Astrocyte (in vitro differentiated cells and primary cell): ENCODE measurements at regions not wholly inside any gene's neighbourhood (a gene's known extent, or its start where the extent isn't known, plus 50 kb on each side); places are given as distances from the start of the nearest gene placed in this dataset.

Experiments
- DNase-seq: peaks from one replicate; pipeline ENCODE4 v3.0.0-alpha.2; 2010; ENCODE audit warnings: low read depth
- FAIRE-seq: peaks from 2 replicates; lab custom pipeline; 2011; peaks lifted over from hg19 to GRCh38; lab: Jason Lieb, UNC
- H2AFZ ChIP-seq: 2 replicates; pipeline ENCODE4 v1.6.0; 2012; ENCODE audit warnings: low read depth, low read length, inconsistent platforms
- H3K27ac ChIP-seq: 2 replicates; pipeline ENCODE4 v1.5.1; 2011; ENCODE audit warnings: low read depth, low read length, inconsistent platforms
- H3K27me3 ChIP-seq: 2 replicates; pipeline ENCODE4 v1.6.0; 2011; ENCODE audit warnings: low read length, inconsistent platforms; ENCODE audit not compliant: insufficient read depth
- H3K36me3 ChIP-seq: 2 replicates; pipeline ENCODE4 v1.5.1; 2011; ENCODE audit warnings: low read length, inconsistent platforms; ENCODE audit not compliant: insufficient read depth
- H3K4me1 ChIP-seq: 2 replicates; pipeline ENCODE4 v1.5.1; 2011; ENCODE audit warnings: low read length, inconsistent platforms; ENCODE audit not compliant: insufficient read depth
- H3K4me2 ChIP-seq: 2 replicates; pipeline ENCODE4 v1.6.0; 2012; ENCODE audit warnings: low read length, inconsistent platforms
- H3K4me3 ChIP-seq: 2 replicates; pipeline ENCODE4 v1.5.1; 2011; ENCODE audit warnings: low read depth, mild to moderate bottlenecking, low read length, inconsistent platforms; ENCODE audit not compliant: insufficient read depth
- H3K79me2 ChIP-seq: 2 replicates; pipeline ENCODE4 v1.6.0; 2012; ENCODE audit warnings: mild to moderate bottlenecking, low read length, inconsistent platforms; ENCODE audit not compliant: insufficient read depth
- H3K9ac ChIP-seq: 2 replicates; pipeline ENCODE4 v1.6.0; 2012; ENCODE audit warnings: mild to moderate bottlenecking, low read length, inconsistent platforms
- H3K9me3 ChIP-seq: 2 replicates; pipeline ENCODE4 v1.5.1; 2012; ENCODE audit warnings: low read depth, mild to moderate bottlenecking, low read length, inconsistent platforms; ENCODE audit not compliant: insufficient read depth
- H4K20me1 ChIP-seq: 2 replicates; pipeline ENCODE4 v1.6.0; 2012; ENCODE audit warnings: low read length, inconsistent platforms; ENCODE audit not compliant: insufficient read depth
- H3K27ac Mint-ChIP-seq: one replicate; pipeline ENCODE4 v1.8.0; 2021; ENCODE audit warnings: mild to moderate bottlenecking, mixed read lengths; ENCODE audit not compliant: unreplicated experiment
- H3K27me3 Mint-ChIP-seq: one replicate; pipeline ENCODE4 v1.8.0; 2021; ENCODE audit warnings: low read depth, mixed read lengths; ENCODE audit not compliant: unreplicated experiment
- H3K36me3 Mint-ChIP-seq: one replicate; pipeline ENCODE4 v1.8.0; 2021; ENCODE audit warnings: low read depth, mixed read lengths; ENCODE audit not compliant: unreplicated experiment
- H3K4me1 Mint-ChIP-seq: one replicate; pipeline ENCODE4 v1.8.0; 2021; ENCODE audit warnings: low read depth, mixed read lengths; ENCODE audit not compliant: unreplicated experiment
- H3K4me3 Mint-ChIP-seq: one replicate; pipeline ENCODE4 v1.8.0; 2021; ENCODE audit warnings: mild to moderate bottlenecking, moderate library complexity, mixed read lengths; ENCODE audit not compliant: unreplicated experiment
- H3K9me3 Mint-ChIP-seq: one replicate; pipeline ENCODE4 v1.8.0; 2021; ENCODE audit warnings: mild to moderate bottlenecking, mixed read lengths; ENCODE audit not compliant: unreplicated experiment
- EZH2 ChIP-seq: IDR thresholded peaks from 2 replicates; pipeline ENCODE4 v1.6.1; 2012; ENCODE audit warnings: mild to moderate bottlenecking, low read length, inconsistent platforms; ENCODE audit not compliant: insufficient read depth
- TF ChIP-seq, protein P1 (sequence below): IDR thresholded peaks from 2 replicates; pipeline ENCODE4 v1.5.1; 2011; ENCODE audit warnings: low read depth, mild to moderate bottlenecking, inconsistent platforms, low read length, moderate library complexity; ENCODE audit not compliant: insufficient read depth

DNA sequence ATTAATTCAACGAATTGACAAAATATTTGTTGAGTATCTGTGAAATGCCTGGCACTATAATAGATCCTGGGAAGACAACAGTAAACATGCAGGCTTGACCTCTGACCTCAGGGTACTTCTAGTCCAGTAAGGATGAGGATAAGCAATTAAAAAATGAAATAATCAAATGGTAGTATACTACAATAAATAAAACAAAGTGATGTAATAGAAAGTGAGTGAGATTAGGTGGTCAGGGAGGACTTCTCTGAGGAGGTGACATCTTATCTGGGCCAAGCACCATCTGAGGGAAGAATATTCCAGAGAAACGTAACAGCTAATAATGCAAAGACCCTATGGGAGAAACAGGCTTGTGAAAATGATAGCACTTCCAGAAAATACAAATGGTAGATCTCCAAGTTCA lies 50.1 kb upstream of the RHOBTB1 start:
- H3K4me2 ChIP-seq: no peak overlapping the region
- no peak overlapping the region for H3K4me3 Mint-ChIP-seq
- H3K9me3 Mint-ChIP-seq: peaks cover 1% of the 10 kb centered on the region
- DNase-seq (no peak), FAIRE-seq (no peak)
- no peaks in the 10 kb centered on the region for H3K4me1 ChIP-seq
- H3K27me3 ChIP-seq: no peaks in the 10 kb centered on the region
- H3K27ac ChIP-seq: no peak overlapping the region
- no peak overlapping the region for H3K4me3 ChIP-seq
- H3K9ac ChIP-seq: no peak overlapping the region
- TF ChIP-seq, protein P1, sequence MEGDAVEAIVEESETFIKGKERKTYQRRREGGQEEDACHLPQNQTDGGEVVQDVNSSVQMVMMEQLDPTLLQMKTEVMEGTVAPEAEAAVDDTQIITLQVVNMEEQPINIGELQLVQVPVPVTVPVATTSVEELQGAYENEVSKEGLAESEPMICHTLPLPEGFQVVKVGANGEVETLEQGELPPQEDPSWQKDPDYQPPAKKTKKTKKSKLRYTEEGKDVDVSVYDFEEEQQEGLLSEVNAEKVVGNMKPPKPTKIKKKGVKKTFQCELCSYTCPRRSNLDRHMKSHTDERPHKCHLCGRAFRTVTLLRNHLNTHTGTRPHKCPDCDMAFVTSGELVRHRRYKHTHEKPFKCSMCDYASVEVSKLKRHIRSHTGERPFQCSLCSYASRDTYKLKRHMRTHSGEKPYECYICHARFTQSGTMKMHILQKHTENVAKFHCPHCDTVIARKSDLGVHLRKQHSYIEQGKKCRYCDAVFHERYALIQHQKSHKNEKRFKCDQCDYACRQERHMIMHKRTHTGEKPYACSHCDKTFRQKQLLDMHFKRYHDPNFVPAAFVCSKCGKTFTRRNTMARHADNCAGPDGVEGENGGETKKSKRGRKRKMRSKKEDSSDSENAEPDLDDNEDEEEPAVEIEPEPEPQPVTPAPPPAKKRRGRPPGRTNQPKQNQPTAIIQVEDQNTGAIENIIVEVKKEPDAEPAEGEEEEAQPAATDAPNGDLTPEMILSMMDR: no peak
- no peak for TF ChIP-seq EZH2
- H3K4me1 Mint-ChIP-seq: no peaks in the 10 kb centered on the region
- no peak overlapping the region for H2AFZ ChIP-seq
- no peaks in the 10 kb centered on the region for H4K20me1 ChIP-seq
- peaks cover 3% of the 10 kb centered on the region for H3K9me3 ChIP-seq
- no peaks in the 10 kb centered on the region for H3K27me3 Mint-ChIP-seq
- no peak overlapping the region for H3K27ac Mint-ChIP-seq
- no peaks in the 10 kb centered on the region for H3K79me2 ChIP-seq
- no peaks in the 10 kb centered on the region for H3K36me3 Mint-ChIP-seq
- no peaks in the 10 kb centered on the region for H3K36me3 ChIP-seq
